WTC11 (cell line): ENCODE measurements at regions not wholly inside any gene's neighbourhood (a gene's known extent, or its start where the extent isn't known, plus 50 kb on each side); places are given as distances from the start of the nearest gene placed in this dataset.

Experiments used
- ATAC-seq: fragments of 200-7000 bp; cut with Tn5 transposase; 2 replicates; pipeline ENCODE4 v1.10.0; 2021; ENCODE audit warnings: mild to moderate bottlenecking, moderate library complexity
- CTCF ChIA-PET: fragments of 300-600 bp; sonication (Branson Sonifier 250); formaldehyde crosslinking; loops from one replicate; lab custom pipeline; 2021; ENCODE audit warnings: antibody characterized with exemption; lab: Charles Lee
- POLR2A ChIA-PET: fragments of 350-600 bp; sonication (Branson Sonifier 250); formaldehyde crosslinking; loops from one replicate; lab custom pipeline; 2021; ENCODE audit warnings: antibody characterized with exemption; lab: Charles Lee
- DNase-seq: peaks from one replicate; pipeline ENCODE4 v3.0.0; 2021; ENCODE audit warnings: low spot score
- H3K27ac Mint-ChIP-seq: 2 replicates; pipeline ENCODE4 v1.8.0; 2021; ENCODE audit warnings: mixed read lengths
- H3K27me3 Mint-ChIP-seq: 2 replicates; pipeline ENCODE4 v1.8.0; 2021; ENCODE audit warnings: low read depth, mild to moderate bottlenecking, moderate library complexity, mixed read lengths
- H3K36me3 Mint-ChIP-seq: 2 replicates; pipeline ENCODE4 v1.8.0; 2021; ENCODE audit warnings: mixed read lengths
- H3K4me1 Mint-ChIP-seq: 2 replicates; pipeline ENCODE4 v1.8.0; 2022; ENCODE audit warnings: mixed read lengths
- H3K4me3 Mint-ChIP-seq: 2 replicates; pipeline ENCODE4 v1.8.0; 2021; ENCODE audit warnings: mild to moderate bottlenecking, moderate library complexity, mixed read lengths
- H3K9me3 Mint-ChIP-seq: 2 replicates; pipeline ENCODE4 v1.8.0; 2021; ENCODE audit warnings: mixed read lengths
- ATF1 ChIP-seq: sonication (generic); formaldehyde crosslinking; IDR thresholded peaks from 2 replicates; pipeline ENCODE4 v1.8.1; 2023; ENCODE audit warnings: mild to moderate bottlenecking, moderate library complexity, missing genetic modification reagents
- ATF3 ChIP-seq: sonication (generic); formaldehyde crosslinking; conservative IDR thresholded peaks from 2 replicates; pipeline ENCODE4 v1.8.1; 2022; ENCODE audit warnings: mild to moderate bottlenecking, missing genetic modification reagents
- CBFB ChIP-seq: sonication (generic); formaldehyde crosslinking; IDR thresholded peaks from 2 replicates; pipeline ENCODE4 v1.8.1; 2022; ENCODE audit warnings: mild to moderate bottlenecking, low read depth, missing genetic modification reagents
- CDX4 ChIP-seq: fragments of 250-450 bp; sonication (Bioruptor Pico); IDR thresholded peaks from 2 replicates; pipeline ENCODE4 v1.9.0; 2021; ENCODE audit warnings: moderate library complexity, mild to moderate bottlenecking, inconsistent platforms, borderline replicate concordance
- EMX1 ChIP-seq: fragments of 250-450 bp; sonication (Bioruptor Pico); IDR thresholded peaks from 2 replicates; pipeline ENCODE4 v1.8.0; 2021; ENCODE audit warnings: mild to moderate bottlenecking
- FOXK1 ChIP-seq: sonication (generic); formaldehyde crosslinking; IDR thresholded peaks from 2 replicates; pipeline ENCODE4 v1.8.0; 2022; ENCODE audit warnings: mild to moderate bottlenecking, moderate library complexity, missing genetic modification reagents
- GABPB1 ChIP-seq: sonication (generic); formaldehyde crosslinking; IDR thresholded peaks from 2 replicates; pipeline ENCODE4 v1.8.1; 2023; ENCODE audit warnings: mild to moderate bottlenecking, missing genetic modification reagents
- GRHL2 ChIP-seq: fragments of 250-450 bp; sonication (Bioruptor Pico); IDR thresholded peaks from 2 replicates; pipeline ENCODE4 v1.8.0; 2022; ENCODE audit warnings: mild to moderate bottlenecking, moderate library complexity; ENCODE audit not compliant: insufficient replicate concordance, severe bottlenecking
- HMGA2 ChIP-seq: fragments of 250-450 bp; sonication (Bioruptor Pico); IDR thresholded peaks from 2 replicates; pipeline ENCODE4 v1.4.0; 2021; ENCODE audit warnings: mild to moderate bottlenecking, moderate library complexity
- HMGXB4 ChIP-seq: sonication (generic); formaldehyde crosslinking; IDR thresholded peaks from 2 replicates; pipeline ENCODE4 v1.8.1; 2023; ENCODE audit warnings: mild to moderate bottlenecking, moderate library complexity, missing genetic modification reagents
- KAT7 ChIP-seq: sonication (generic); formaldehyde crosslinking; IDR thresholded peaks from 2 replicates; pipeline ENCODE4 v1.8.1; 2023; ENCODE audit warnings: missing genetic modification reagents, mild to moderate bottlenecking, borderline replicate concordance
- NR1H2 ChIP-seq: sonication (generic); formaldehyde crosslinking; IDR thresholded peaks from 2 replicates; pipeline ENCODE4 v1.9.0; 2021; ENCODE audit warnings: mild to moderate bottlenecking, moderate library complexity, missing genetic modification reagents
- NR3C1 ChIP-seq: sonication (generic); formaldehyde crosslinking; conservative IDR thresholded peaks from 2 replicates; pipeline ENCODE4 v1.8.1; 2023; ENCODE audit warnings: low read depth, mild to moderate bottlenecking, missing genetic modification reagents
- OVOL2 ChIP-seq: fragments of 250-450 bp; sonication (Bioruptor Pico); IDR thresholded peaks from 2 replicates; pipeline ENCODE4 v1.9.0; 2021; ENCODE audit warnings: mild to moderate bottlenecking, borderline replicate concordance
- PRDM15 ChIP-seq: sonication (generic); formaldehyde crosslinking; IDR thresholded peaks from 2 replicates; pipeline ENCODE4 v1.8.0; 2022; ENCODE audit warnings: missing genetic modification reagents
- PRRX2 ChIP-seq: fragments of 250-450 bp; sonication (Bioruptor Pico); IDR thresholded peaks from 2 replicates; pipeline ENCODE4 v1.8.0; 2021; ENCODE audit warnings: mild to moderate bottlenecking
- RORB ChIP-seq: fragments of 250-450 bp; sonication (Bioruptor Pico); IDR thresholded peaks from 2 replicates; pipeline ENCODE4 v1.9.0; 2021; ENCODE audit warnings: mild to moderate bottlenecking
- SP1 ChIP-seq: sonication (generic); formaldehyde crosslinking; conservative IDR thresholded peaks from 2 replicates; pipeline ENCODE4 v1.8.1; 2022; ENCODE audit warnings: missing genetic modification reagents
- TEAD1 ChIP-seq: sonication (generic); formaldehyde crosslinking; IDR thresholded peaks from 2 replicates; pipeline ENCODE4 v1.8.0; 2022; ENCODE audit warnings: mild to moderate bottlenecking, missing genetic modification reagents
- ZNF121 ChIP-seq: sonication (generic); formaldehyde crosslinking; IDR thresholded peaks from 2 replicates; pipeline ENCODE4 v1.8.0; 2023; ENCODE audit warnings: missing genetic modification reagents
- ZNF138 ChIP-seq: sonication (generic); formaldehyde crosslinking; conservative IDR thresholded peaks from 2 replicates; pipeline ENCODE4 v1.8.1; 2022; ENCODE audit warnings: mild to moderate bottlenecking, moderate library complexity, missing genetic modification reagents
- ZNF317 ChIP-seq: sonication (generic); formaldehyde crosslinking; IDR thresholded peaks from 2 replicates; pipeline ENCODE4 v1.8.1; 2023; ENCODE audit warnings: low read depth, mild to moderate bottlenecking, moderate library complexity, missing genetic modification reagents, borderline replicate concordance
- ZNF396 ChIP-seq: fragments of 250-450 bp; sonication (Bioruptor Pico); IDR thresholded peaks from 2 replicates; pipeline ENCODE4 v1.8.0; 2021; ENCODE audit warnings: mild to moderate bottlenecking, moderate library complexity, borderline replicate concordance
- ZNF423 ChIP-seq: fragments of 250-450 bp; sonication (Bioruptor Pico); IDR thresholded peaks from 2 replicates; pipeline ENCODE4 v2.1.2; 2022; ENCODE audit warnings: mild to moderate bottlenecking, moderate library complexity
- ZSCAN18 ChIP-seq: fragments of 250-450 bp; sonication (Bioruptor Pico); IDR thresholded peaks from 2 replicates; pipeline ENCODE4 v2.1.2; 2022; ENCODE audit warnings: mild to moderate bottlenecking, moderate library complexity

GRCh38 chr20:53888510-53888909 is 181.9 kb downstream of the BCAS1 start:
- ChIA-PET POLR2A (no interaction called here), CTCF (interaction anchor here (1.9 kb wide), 1 partner anchor 27 kb away, joined by 5 read pairs; no protein-coding TSS in a partner anchor)
- TF ChIP-seq RORB (CRISPR knock-in tag) (no peak), HMGXB4 (no peak), NR1H2 (CRISPR knock-in tag) (no peak), GABPB1 (CRISPR knock-in tag) (no peak), ATF1 (CRISPR knock-in tag) (no peak)
- ATAC-seq (no peak), DNase-seq (no peak)
- Mint-ChIP-seq H3K27ac (no peak overlapping the region), H3K36me3 (peaks cover 6% of the 10 kb centered on the region), H3K9me3 (peaks cover 18% of the 10 kb centered on the region), H3K4me1 (peaks cover 61% of the 10 kb centered on the region), H3K27me3 (no peaks in the 10 kb centered on the region; the same call in 1 of the 2 replicates), H3K4me3 (no peak overlapping the region)

- TF ChIP-seq NR3C1 (CRISPR knock-in tag) (no peak), CDX4 (CRISPR knock-in tag) (no peak), ZNF396 (CRISPR knock-in tag) (no peak), CBFB (CRISPR knock-in tag) (no peak), ZNF317 (CRISPR knock-in tag) (no peak), ZNF423 (no peak), HMGA2 (CRISPR knock-in tag) (no peak), PRRX2 (CRISPR knock-in tag) (no peak), TEAD1 (no peak), ZSCAN18 (CRISPR knock-in tag) (no peak), FOXK1 (CRISPR knock-in tag) (no peak), KAT7 (no peak), ATF3 (CRISPR knock-in tag) (no peak), PRDM15 (CRISPR knock-in tag) (no peak), ZNF121 (CRISPR knock-in tag) (no peak), EMX1 (CRISPR knock-in tag) (no peak), SP1 (CRISPR knock-in tag) (no peak), GRHL2 (CRISPR knock-in tag) (no peak), ZNF138 (CRISPR knock-in tag) (no peak), OVOL2 (CRISPR knock-in tag) (no peak)
- ChIA-PET CTCF (interaction anchor here (0.6 to 1.9 kb wide), 2 partner anchors 27 to 243 kb away, joined by 3 to 5 read pairs; no protein-coding TSS in a partner anchor), POLR2A (no interaction called here)
- H3K9me3 Mint-ChIP-seq, result peaks cover 18% of the 10 kb centered on the region
- ATAC-seq, result no peak
- no peak for DNase-seq
- H3K27me3 Mint-ChIP-seq, result no peaks in the 10 kb centered on the region; the same call in 1 of the 2 replicates
- no peak overlapping the region for H3K27ac Mint-ChIP-seq
- H3K36me3 Mint-ChIP-seq, result peaks cover 6% of the 10 kb centered on the region
- no peak overlapping the region for H3K4me3 Mint-ChIP-seq
- H3K4me1 Mint-ChIP-seq, result peaks cover 60% of the 10 kb centered on the region
These were observed 182.4 kb downstream of the BCAS1 start for GRCh38 chr20:53887973-53888372.
